Endodermal cell (in vitro differentiated cells): ENCODE measurements at regions not wholly inside any gene's neighbourhood (a gene's known extent, or its start where the extent isn't known, plus 50 kb on each side); places are given as distances from the start of the nearest gene placed in this dataset.

Experiments used
- DNase-seq: peaks from one replicate; pipeline ENCODE4 v3.0.0-alpha.2; 2017
- H3K27ac ChIP-seq: 2 replicates; pipeline ENCODE4 v1.5.1; 2013; ENCODE audit warnings: mild to moderate bottlenecking, low read depth, low read length, moderate library complexity
- H3K27me3 ChIP-seq: 2 replicates; pipeline ENCODE4 v1.6.1; 2013; ENCODE audit warnings: mild to moderate bottlenecking, low read length, moderate library complexity; ENCODE audit not compliant: insufficient read depth, control insufficient read depth, poor library complexity, severe bottlenecking
- H3K36me3 ChIP-seq: 2 replicates; pipeline ENCODE4 v1.7.0; 2013; ENCODE audit warnings: mild to moderate bottlenecking, low read length, moderate library complexity; ENCODE audit not compliant: control insufficient read depth, insufficient read depth
- H3K4me1 ChIP-seq: one replicate; pipeline ENCODE4 v1.7.0; 2013; ENCODE audit warnings: low read length; ENCODE audit not compliant: control insufficient read depth, insufficient read depth
- H3K4me3 ChIP-seq: 2 replicates; pipeline ENCODE4 v1.5.1; 2013; ENCODE audit warnings: mild to moderate bottlenecking, low read length, moderate library complexity
- H3K9ac ChIP-seq: 2 replicates; pipeline ENCODE4 v1.6.1; 2013; ENCODE audit warnings: mild to moderate bottlenecking, low read length, moderate library complexity; ENCODE audit not compliant: poor library complexity, severe bottlenecking; ENCODE audit errors: extremely low read depth
- H3K9me3 ChIP-seq: 2 replicates; pipeline ENCODE4 v1.6.1; 2013; ENCODE audit warnings: mild to moderate bottlenecking, low read length, moderate library complexity; ENCODE audit not compliant: control insufficient read depth
- H3K27ac Mint-ChIP-seq: 2 replicates; pipeline ENCODE4 v1.8.0; 2020; ENCODE audit warnings: mixed read lengths
- H3K27me3 Mint-ChIP-seq: 2 replicates; pipeline ENCODE4 v1.8.0; 2021; ENCODE audit warnings: mild to moderate bottlenecking, mixed read lengths; ENCODE audit not compliant: insufficient read depth
- H3K36me3 Mint-ChIP-seq: 2 replicates; pipeline ENCODE4 v1.8.0; 2020; ENCODE audit warnings: low read depth, mixed read lengths
- H3K4me1 Mint-ChIP-seq: 2 replicates; pipeline ENCODE4 v1.8.0; 2020; ENCODE audit warnings: mixed read lengths
- H3K4me3 Mint-ChIP-seq: 2 replicates; pipeline ENCODE4 v1.8.0; 2020; ENCODE audit warnings: mild to moderate bottlenecking, moderate library complexity, mixed read lengths
- H3K9me3 Mint-ChIP-seq: 2 replicates; pipeline ENCODE4 v1.8.0; 2020; ENCODE audit warnings: mild to moderate bottlenecking, mixed read lengths
- CTCF ChIP-seq: fragments of 200-600 bp; sonication (generic); conservative IDR thresholded peaks from 2 replicates; pipeline ENCODE4 v1.5.0; 2021; ENCODE audit warnings: antibody characterized with exemption, mild to moderate bottlenecking
- WGBS, 2 experiments: methylation state at CpG; one replicate each; pipeline versions ENCODE4 v1.1.5 to v1.1.7; 2013; ENCODE audit warnings: missing lambda C conversion rate in 2 of 2, mixed read lengths in 1 of 2; ENCODE audit not compliant: insufficient coverage in 1 of 2, insufficient read length in 1 of 2; 5-methylcytosine and 5-hydroxymethylcytosine counted together

GRCh38 chr4:23036503-23036902, 343.8 kb downstream of the GBA3 start:
- Mint-ChIP-seq H3K4me3 (no peak overlapping the region), H3K36me3 (no peaks in the 10 kb centered on the region), H3K9me3 (no peaks in the 10 kb centered on the region), H3K4me1 (no peaks in the 10 kb centered on the region), H3K27me3 (no peaks in the 10 kb centered on the region), H3K27ac (no peak overlapping the region)
- 84 to 94% methylated on average over 2 to 3 of the region's 3 CpGs for WGBS, 2 experiments
- no peak for DNase-seq
- Histone ChIP-seq H3K27ac (no peak overlapping the region), H3K4me3 (no peak overlapping the region), H3K9ac (no peak overlapping the region), H3K36me3 (no peaks in the 10 kb centered on the region), H3K9me3 (no peaks in the 10 kb centered on the region), H3K27me3 (no peaks in the 10 kb centered on the region), H3K4me1 (no peaks in the 10 kb centered on the region)
- TF ChIP-seq CTCF, result no peak

DNA sequence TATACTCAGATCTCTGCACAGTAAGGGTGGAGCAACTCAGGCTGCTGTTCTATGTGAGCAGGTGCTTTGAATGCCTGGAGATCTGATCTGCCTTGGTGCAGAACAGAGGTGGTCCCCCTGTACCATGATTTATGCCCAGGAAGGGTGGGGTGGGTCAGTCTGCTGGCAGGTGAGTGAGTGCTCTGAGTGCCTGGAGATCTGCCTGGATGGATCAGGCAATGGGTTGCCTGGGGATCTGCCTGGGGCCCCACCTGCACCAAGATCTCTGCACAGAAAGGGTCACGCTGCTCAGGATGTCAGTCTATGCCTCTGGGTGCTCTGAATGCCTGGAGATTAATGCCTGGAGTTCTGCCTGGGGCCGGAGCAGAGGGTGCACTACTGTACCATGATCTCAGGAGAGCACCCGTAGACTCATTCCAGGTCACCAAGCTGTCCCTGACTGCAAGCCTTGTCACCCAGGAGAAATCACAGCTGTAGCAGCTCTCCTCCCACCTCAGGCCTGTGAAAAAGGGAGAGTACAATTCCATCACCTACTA, 342.9 kb downstream of the GBA3 start:
- H3K9me3 ChIP-seq, result no peaks in the 10 kb centered on the region
- H3K27me3 ChIP-seq, result no peaks in the 10 kb centered on the region
- no peaks in the 10 kb centered on the region for H3K36me3 ChIP-seq
- H3K9ac ChIP-seq, result no peak overlapping the region
- H3K4me3 Mint-ChIP-seq, result no peak overlapping the region
- no peak for TF ChIP-seq CTCF
- H3K9me3 Mint-ChIP-seq, result no peaks in the 10 kb centered on the region
- no peaks in the 10 kb centered on the region for H3K36me3 Mint-ChIP-seq
- no peaks in the 10 kb centered on the region for H3K27me3 Mint-ChIP-seq
- no peak overlapping the region for H3K27ac Mint-ChIP-seq
- no peaks in the 10 kb centered on the region for H3K4me1 Mint-ChIP-seq
- H3K4me1 ChIP-seq, result no peaks in the 10 kb centered on the region
- H3K4me3 ChIP-seq, result no peak overlapping the region
- no peak overlapping the region for H3K27ac ChIP-seq
- no peak for DNase-seq
- 89 to 95% methylated on average over 2 to 3 of the region's 3 CpGs for WGBS, 2 experiments

DNA sequence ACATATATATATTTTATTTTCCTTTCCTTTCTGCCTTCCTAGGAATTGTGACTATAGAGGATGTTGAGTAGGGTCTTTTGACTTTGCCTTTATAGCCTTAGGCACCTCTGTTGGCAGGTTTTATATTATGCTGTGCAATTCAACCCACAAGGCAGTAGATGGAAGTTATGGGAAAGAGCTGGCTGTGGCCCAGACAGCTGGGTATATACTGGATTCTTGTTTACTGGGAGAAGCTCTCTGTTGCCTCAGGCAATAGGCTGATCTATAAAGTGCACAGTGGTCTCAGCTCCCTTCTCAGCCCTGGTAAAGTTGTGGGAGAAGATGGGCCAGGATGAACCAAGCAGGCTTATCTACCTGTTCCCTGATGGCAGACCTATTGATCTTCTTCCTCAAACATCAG, 342.0 kb downstream of the GBA3 start:
- Mint-ChIP-seq H3K4me3 (no peak overlapping the region), H3K27ac (no peak overlapping the region)
- no peaks in the 10 kb centered on the region for H3K27me3 ChIP-seq

More for the DNA sequence above, 342.0 kb downstream of the GBA3 start:
- Histone ChIP-seq H3K9me3 (no peaks in the 10 kb centered on the region), H3K27ac (no peak overlapping the region), H3K9ac (no peak overlapping the region), H3K4me3 (no peak overlapping the region), H3K36me3 (no peaks in the 10 kb centered on the region), H3K4me1 (no peaks in the 10 kb centered on the region)
- Mint-ChIP-seq H3K9me3 (no peaks in the 10 kb centered on the region), H3K27me3 (no peaks in the 10 kb centered on the region), H3K4me1 (no peaks in the 10 kb centered on the region), H3K36me3 (no peaks in the 10 kb centered on the region)
- TF ChIP-seq CTCF, result no peak
- DNase-seq, result no peak
